ENCODE measurements at regions not wholly inside any gene's neighbourhood (a gene's known extent, or its start where the extent isn't known, plus 50 kb on each side); places are given as distances from the start of the nearest gene placed in this dataset.

GRCh38 chr2:167767830-167768229 is 479.6 kb downstream of the STK39 start:
- no peak for ATAC-seq
- POLR2A ChIA-PET, result no interaction called here

GRCh38 chr2:167764772-167765341 is 482.5 kb downstream of the STK39 start:
- no peaks in the 10 kb centered on the region for H3K36me3 ChIP-seq (ENCODE audit: control insufficient read depth, insufficient read depth, low read length)
- CTCF ChIA-PET, result no interaction called here
- no peaks in the 10 kb centered on the region for H3K4me1 ChIP-seq (ENCODE audit: control insufficient read depth, insufficient read depth, low read length)
- no peak for DNase-seq (ENCODE audit: low read depth, low spot score)
- no TSS peak for BruUV-seq (replicated peaks)
- TF ChIP-seq SIN3A (IDR thresholded peaks at IDR 0.05; ENCODE audit: borderline replicate concordance, insufficient read depth, low read depth, low read length) (no peak), POLR2AphosphoS5 (IDR thresholded peaks at IDR 0.05; ENCODE audit: low read depth, low read length) (no peak), CTCF (IDR thresholded peaks at IDR 0.05) (no peak), TCF7L2 (IDR thresholded peaks at IDR 0.05; ENCODE audit: low read depth, low read length) (no peak), REST (IDR thresholded peaks at IDR 0.05; ENCODE audit: insufficient read depth in 1 of 2, low read depth in 2 of 2, low read length in 1 of 2) (no peak)
- no peak for ATAC-seq
- intact Hi-C loops (cut with micrococcal nuclease; ENCODE audit: unreplicated experiment), result no loop called here
- no peaks in the 10 kb centered on the region for H3K27me3 ChIP-seq (ENCODE audit: control insufficient read depth, insufficient read depth, low read length)
- POLR2A ChIA-PET, result no interaction called here
- no peaks in the 10 kb centered on the region for H3K9me3 ChIP-seq (ENCODE audit: control insufficient read depth, insufficient read depth, low read depth, low read length)
- in situ Hi-C loops (cut with HindIII; ENCODE audit: low pct_unique_long_range_greater_than_20kb, low sequenced_read_pairs), result no loop called here
- no peak overlapping the region for H3K27ac ChIP-seq (ENCODE audit: low read length)
- no peak overlapping the region for H3K4me3 ChIP-seq (ENCODE audit: low read depth in 2 of 2, low read length in 2 of 2)

More at GRCh38 chr2:167767830-167768229, 479.6 kb downstream of the STK39 start:
- Histone ChIP-seq H3K36me3 (ENCODE audit: control insufficient read depth, insufficient read depth, low read length) (no peaks in the 10 kb centered on the region), H3K4me3 (ENCODE audit: low read depth in 2 of 2, low read length in 2 of 2) (no peak overlapping the region), H3K4me1 (ENCODE audit: control insufficient read depth, insufficient read depth, low read length) (no peaks in the 10 kb centered on the region), H3K9me3 (ENCODE audit: control insufficient read depth, insufficient read depth, low read depth, low read length) (no peaks in the 10 kb centered on the region), H3K27me3 (ENCODE audit: control insufficient read depth, insufficient read depth, low read length) (no peaks in the 10 kb centered on the region), H3K27ac (ENCODE audit: low read length) (no peak overlapping the region)
- TF ChIP-seq CTCF (IDR thresholded peaks at IDR 0.05) (no peak), SIN3A (IDR thresholded peaks at IDR 0.05; ENCODE audit: borderline replicate concordance, insufficient read depth, low read depth, low read length) (no peak), REST (IDR thresholded peaks at IDR 0.05; ENCODE audit: insufficient read depth in 1 of 2, low read depth in 2 of 2, low read length in 1 of 2) (no peak), POLR2AphosphoS5 (IDR thresholded peaks at IDR 0.05; ENCODE audit: low read depth, low read length) (no peak), TCF7L2 (IDR thresholded peaks at IDR 0.05; ENCODE audit: low read depth, low read length) (no peak)
- CTCF ChIA-PET, result no interaction called here
- intact Hi-C loops (cut with micrococcal nuclease; ENCODE audit: unreplicated experiment), result no loop called here
- no peak for DNase-seq (ENCODE audit: low read depth, low spot score)
- no TSS peak for BruUV-seq (replicated peaks)
- in situ Hi-C loops (cut with HindIII; ENCODE audit: low pct_unique_long_range_greater_than_20kb, low sequenced_read_pairs), result no loop called here
